Keratinocyte (primary cell): ENCODE measurements at regions not wholly inside any gene's neighbourhood (a gene's known extent, or its start where the extent isn't known, plus 50 kb on each side); places are given as distances from the start of the nearest gene placed in this dataset.

Source experiments
- EZH2 ChIP-seq: IDR thresholded peaks from one replicate; pipeline ENCODE4 v1.6.1; 2012; ENCODE audit warnings: inconsistent platforms, mild to moderate bottlenecking, low read length, moderate library complexity
- TF ChIP-seq, protein P1 (sequence below), 3 experiments: IDR thresholded peaks in 1 of 3; conservative IDR thresholded peaks in 1 of 3; optimal IDR thresholded peaks in 1 of 3; 2 replicates in 2 of 3; 3 replicates in 1 of 3; pipeline versions ENCODE3 to v1.5.1; 2011; ENCODE audit warnings: low read length in 3 of 3, mild to moderate bottlenecking in 3 of 3, moderate library complexity in 2 of 3, control low read depth in 1 of 3, inconsistent platforms in 1 of 3; ENCODE audit not compliant: insufficient read depth in 2 of 3; ENCODE audit errors: extremely low read depth in 1 of 3

DNA sequence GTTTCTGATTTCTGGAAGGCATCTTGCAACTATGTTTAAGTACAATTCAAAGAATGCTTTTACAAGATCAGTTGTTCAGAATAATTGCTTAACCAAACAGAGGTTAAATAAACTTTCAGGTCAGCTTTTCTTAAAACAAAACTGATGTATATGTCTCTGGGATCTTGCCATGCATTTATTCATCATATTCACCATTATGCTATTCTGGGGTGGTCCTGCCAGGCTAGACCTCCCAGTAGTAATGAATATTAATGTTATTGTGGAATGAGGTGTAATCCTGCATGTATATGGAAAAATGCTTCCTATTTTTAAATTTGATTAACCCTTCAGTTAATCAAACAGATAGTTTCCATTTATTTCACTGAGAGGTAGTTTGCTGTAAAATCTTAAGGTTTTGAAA, 129.3 kb upstream of the RGPD4 start:
- TF ChIP-seq, protein P1, sequence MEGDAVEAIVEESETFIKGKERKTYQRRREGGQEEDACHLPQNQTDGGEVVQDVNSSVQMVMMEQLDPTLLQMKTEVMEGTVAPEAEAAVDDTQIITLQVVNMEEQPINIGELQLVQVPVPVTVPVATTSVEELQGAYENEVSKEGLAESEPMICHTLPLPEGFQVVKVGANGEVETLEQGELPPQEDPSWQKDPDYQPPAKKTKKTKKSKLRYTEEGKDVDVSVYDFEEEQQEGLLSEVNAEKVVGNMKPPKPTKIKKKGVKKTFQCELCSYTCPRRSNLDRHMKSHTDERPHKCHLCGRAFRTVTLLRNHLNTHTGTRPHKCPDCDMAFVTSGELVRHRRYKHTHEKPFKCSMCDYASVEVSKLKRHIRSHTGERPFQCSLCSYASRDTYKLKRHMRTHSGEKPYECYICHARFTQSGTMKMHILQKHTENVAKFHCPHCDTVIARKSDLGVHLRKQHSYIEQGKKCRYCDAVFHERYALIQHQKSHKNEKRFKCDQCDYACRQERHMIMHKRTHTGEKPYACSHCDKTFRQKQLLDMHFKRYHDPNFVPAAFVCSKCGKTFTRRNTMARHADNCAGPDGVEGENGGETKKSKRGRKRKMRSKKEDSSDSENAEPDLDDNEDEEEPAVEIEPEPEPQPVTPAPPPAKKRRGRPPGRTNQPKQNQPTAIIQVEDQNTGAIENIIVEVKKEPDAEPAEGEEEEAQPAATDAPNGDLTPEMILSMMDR (optimal IDR thresholded peaks at IDR 0.05 in 1 of 3, IDR thresholded peaks at IDR 0.05 in 1 of 3, conservative IDR thresholded peaks at IDR 0.05 in 1 of 3; ENCODE audit: extremely low read depth in 1 of 3, insufficient read depth in 2 of 3, low read length in 3 of 3): no peak
- no peak for TF ChIP-seq EZH2
